ENCODE measurements at regions not wholly inside any gene's neighbourhood (a gene's known extent, or its start where the extent isn't known, plus 50 kb on each side); places are given as distances from the start of the nearest gene placed in this dataset.

DNA sequence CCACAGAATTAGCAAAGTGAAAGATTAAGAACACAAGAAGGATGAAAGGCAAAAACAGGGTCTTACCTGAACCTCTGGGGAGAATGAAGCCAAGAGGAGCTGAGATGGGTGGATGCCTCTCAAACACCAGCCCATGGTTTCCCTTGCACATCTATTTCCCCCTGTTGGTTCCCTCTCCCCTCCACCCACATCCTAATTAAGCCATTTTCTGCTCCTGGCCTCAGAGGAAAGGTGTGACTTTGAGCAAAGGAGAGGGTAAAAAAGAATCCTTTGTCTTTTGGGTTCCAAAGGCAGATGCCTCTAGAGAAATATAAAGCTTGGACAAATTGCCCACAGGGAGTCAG, 214.9 kb downstream of the RAP2A start:
- intact Hi-C loops (cut with DNase I), result no loop called here
- no peaks in the 10 kb centered on the region for H3K36me3 ChIP-seq
- no peak overlapping the region for H3K4me3 ChIP-seq
- TF ChIP-seq, protein P1, sequence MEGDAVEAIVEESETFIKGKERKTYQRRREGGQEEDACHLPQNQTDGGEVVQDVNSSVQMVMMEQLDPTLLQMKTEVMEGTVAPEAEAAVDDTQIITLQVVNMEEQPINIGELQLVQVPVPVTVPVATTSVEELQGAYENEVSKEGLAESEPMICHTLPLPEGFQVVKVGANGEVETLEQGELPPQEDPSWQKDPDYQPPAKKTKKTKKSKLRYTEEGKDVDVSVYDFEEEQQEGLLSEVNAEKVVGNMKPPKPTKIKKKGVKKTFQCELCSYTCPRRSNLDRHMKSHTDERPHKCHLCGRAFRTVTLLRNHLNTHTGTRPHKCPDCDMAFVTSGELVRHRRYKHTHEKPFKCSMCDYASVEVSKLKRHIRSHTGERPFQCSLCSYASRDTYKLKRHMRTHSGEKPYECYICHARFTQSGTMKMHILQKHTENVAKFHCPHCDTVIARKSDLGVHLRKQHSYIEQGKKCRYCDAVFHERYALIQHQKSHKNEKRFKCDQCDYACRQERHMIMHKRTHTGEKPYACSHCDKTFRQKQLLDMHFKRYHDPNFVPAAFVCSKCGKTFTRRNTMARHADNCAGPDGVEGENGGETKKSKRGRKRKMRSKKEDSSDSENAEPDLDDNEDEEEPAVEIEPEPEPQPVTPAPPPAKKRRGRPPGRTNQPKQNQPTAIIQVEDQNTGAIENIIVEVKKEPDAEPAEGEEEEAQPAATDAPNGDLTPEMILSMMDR (IDR thresholded peaks at IDR 0.05), result no peak
- TF ChIP-seq POLR2AphosphoS5 (IDR thresholded peaks at IDR 0.05; ENCODE audit: insufficient read depth in 1 of 2, low read depth in 1 of 2) (no peak), POLR2A (IDR thresholded peaks at IDR 0.05) (no peak)
- DNase-seq (ENCODE audit: extremely low spot score in 2 of 2), result no peak
- H3K4me1 ChIP-seq, result no peaks in the 10 kb centered on the region
- H3K27ac ChIP-seq, result no peak overlapping the region
- H3K9me3 ChIP-seq, result no peaks in the 10 kb centered on the region
- H3K27me3 ChIP-seq, result no peaks in the 10 kb centered on the region

DNA sequence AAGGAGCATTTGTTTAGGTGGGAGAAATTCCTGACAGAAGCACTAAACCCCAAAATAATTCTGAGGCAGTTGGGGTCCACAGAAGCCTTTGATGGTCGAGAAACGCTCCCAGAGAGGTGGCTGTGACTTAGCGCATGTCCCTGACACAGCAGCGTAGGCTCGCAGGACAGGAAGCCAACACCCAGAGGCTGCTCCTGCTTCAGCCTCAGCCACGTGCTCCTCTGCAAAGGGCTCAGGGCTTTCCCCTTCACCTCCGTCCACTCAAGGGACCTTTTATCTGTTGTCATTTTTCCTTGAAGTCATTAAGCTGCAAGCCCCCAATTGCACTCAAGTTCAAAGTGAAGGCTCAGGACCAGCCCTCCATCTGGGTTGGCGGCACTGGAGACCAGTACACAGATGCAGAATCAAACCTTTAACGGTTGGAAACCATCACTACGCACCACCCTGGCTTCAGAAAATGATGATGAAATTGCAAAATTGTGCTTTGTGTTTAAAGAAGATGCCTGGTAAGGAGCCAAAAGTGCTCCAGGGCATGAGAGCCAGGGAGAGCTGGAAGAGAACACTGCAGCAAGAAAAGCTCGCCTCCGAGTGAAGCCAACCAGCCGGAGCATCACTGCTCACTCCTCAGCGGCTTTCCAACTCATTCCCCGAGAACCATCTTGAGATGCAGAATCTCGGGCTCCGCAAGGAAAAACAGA, 219.6 kb downstream of the RAP2A start:
- H3K27me3 ChIP-seq, result no peaks in the 10 kb centered on the region
- no peak overlapping the region for H3K4me3 ChIP-seq
- H3K4me1 ChIP-seq, result no peaks in the 10 kb centered on the region
- DNase-seq (ENCODE audit: extremely low spot score in 2 of 2), result no peak
- no peaks in the 10 kb centered on the region for H3K9me3 ChIP-seq
- H3K27ac ChIP-seq, result no peak overlapping the region
- intact Hi-C loops (cut with DNase I), result no loop called here
- TF ChIP-seq POLR2A (IDR thresholded peaks at IDR 0.05) (no peak), POLR2AphosphoS5 (IDR thresholded peaks at IDR 0.05; ENCODE audit: insufficient read depth in 1 of 2, low read depth in 1 of 2) (no peak)
- TF ChIP-seq, protein P1 (IDR thresholded peaks at IDR 0.05), result no peak
- no peaks in the 10 kb centered on the region for H3K36me3 ChIP-seq

DNA sequence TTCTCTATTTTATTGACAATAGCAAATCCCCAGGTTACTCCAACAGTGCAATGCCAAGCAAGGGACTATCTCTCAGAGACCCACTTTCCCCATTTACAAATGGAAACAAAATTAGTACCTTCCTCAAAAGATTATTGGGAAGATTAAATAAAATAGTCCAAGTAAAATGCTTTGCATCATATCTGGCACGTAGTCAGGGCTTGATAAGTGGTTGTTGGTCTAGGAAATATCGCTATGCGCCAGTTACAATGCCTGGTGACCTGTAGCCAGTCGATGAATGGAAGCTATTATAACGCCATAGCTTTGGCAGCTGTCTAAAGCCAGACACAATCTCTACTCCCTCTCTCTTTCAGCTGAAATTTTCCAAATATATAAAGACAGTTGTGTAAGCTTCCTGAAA, 220.3 kb downstream of the RAP2A start:
- H3K9me3 ChIP-seq, result no peaks in the 10 kb centered on the region
- no peaks in the 10 kb centered on the region for H3K27me3 ChIP-seq
- no peak overlapping the region for H3K4me3 ChIP-seq
- H3K36me3 ChIP-seq, result no peaks in the 10 kb centered on the region
- TF ChIP-seq POLR2AphosphoS5 (IDR thresholded peaks at IDR 0.05; ENCODE audit: insufficient read depth in 1 of 2, low read depth in 1 of 2) (no peak), POLR2A (IDR thresholded peaks at IDR 0.05) (no peak)
- TF ChIP-seq, protein P1 (IDR thresholded peaks at IDR 0.05), result no peak
- no peaks in the 10 kb centered on the region for H3K4me1 ChIP-seq
- no peak for DNase-seq (ENCODE audit: extremely low spot score in 2 of 2)
- intact Hi-C loops (cut with DNase I), result no loop called here
- H3K27ac ChIP-seq, result no peak overlapping the region

DNA sequence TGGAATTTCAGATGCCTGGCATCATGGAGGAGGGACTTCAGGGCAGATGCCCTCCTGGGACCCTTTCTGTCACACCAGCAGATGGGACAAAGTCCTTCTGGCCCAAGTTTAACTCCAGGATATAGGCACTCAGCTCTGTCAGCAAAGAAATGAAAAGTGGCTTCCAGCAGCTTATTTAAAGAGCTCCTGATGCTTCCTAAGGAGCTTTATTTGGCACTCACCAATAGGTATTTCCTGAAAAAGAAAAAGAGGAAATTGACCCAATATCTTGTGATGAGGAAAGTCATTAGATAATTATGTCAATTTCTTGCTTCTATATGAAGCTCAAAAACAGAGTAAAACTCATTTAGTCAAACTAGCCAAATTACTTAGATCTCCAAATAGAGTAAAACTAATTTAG, 224.6 kb downstream of the RAP2A start:
- intact Hi-C loops (cut with DNase I), result no loop called here
- H3K4me3 ChIP-seq, result no peak overlapping the region
- no peaks in the 10 kb centered on the region for H3K9me3 ChIP-seq
- TF ChIP-seq POLR2A (IDR thresholded peaks at IDR 0.05), result no peak
- no peak for TF ChIP-seq POLR2AphosphoS5 (IDR thresholded peaks at IDR 0.05; ENCODE audit: insufficient read depth in 1 of 2, low read depth in 1 of 2)
- TF ChIP-seq, protein P1 (IDR thresholded peaks at IDR 0.05), result no peak
- H3K27ac ChIP-seq, result no peak overlapping the region
- no peaks in the 10 kb centered on the region for H3K4me1 ChIP-seq
- no peak for DNase-seq (ENCODE audit: extremely low spot score in 2 of 2)
- H3K36me3 ChIP-seq, result no peaks in the 10 kb centered on the region
- no peaks in the 10 kb centered on the region for H3K27me3 ChIP-seq

DNA sequence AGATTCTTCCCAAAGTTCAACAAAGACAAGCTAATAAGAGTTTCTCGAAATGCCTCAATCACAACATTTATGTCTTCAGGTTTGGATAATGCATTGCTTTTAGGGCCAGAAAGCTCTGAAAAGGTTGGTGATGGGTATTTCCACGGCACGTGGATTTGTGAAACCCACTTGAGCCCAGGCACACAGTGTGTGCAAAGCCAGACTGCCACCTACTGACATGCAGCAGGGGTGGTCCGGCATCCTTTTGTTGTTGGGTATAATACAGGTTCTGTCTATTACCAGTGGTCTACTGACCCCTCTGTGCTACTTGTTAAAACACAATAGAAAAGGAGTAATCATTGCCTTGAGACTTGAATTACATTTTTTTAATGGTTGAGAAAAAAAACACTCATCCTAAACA, 225.6 kb downstream of the RAP2A start:
- Histone ChIP-seq H3K9me3 (no peaks in the 10 kb centered on the region), H3K36me3 (no peaks in the 10 kb centered on the region), H3K4me3 (no peak overlapping the region), H3K4me1 (no peaks in the 10 kb centered on the region), H3K27ac (no peak overlapping the region), H3K27me3 (no peaks in the 10 kb centered on the region)
- intact Hi-C loops (cut with DNase I), result no loop called here
- TF ChIP-seq, protein P1 (IDR thresholded peaks at IDR 0.05), result no peak
- no peak for TF ChIP-seq POLR2AphosphoS5 (IDR thresholded peaks at IDR 0.05; ENCODE audit: insufficient read depth in 1 of 2, low read depth in 1 of 2)
- no peak for TF ChIP-seq POLR2A (IDR thresholded peaks at IDR 0.05)
- DNase-seq (ENCODE audit: extremely low spot score in 2 of 2), result no peak

Measured in vagina (tissue), 2 donors.